Esophagus (tissue), 2 donors: ENCODE measurements at regions not wholly inside any gene's neighbourhood (a gene's known extent, or its start where the extent isn't known, plus 50 kb on each side); places are given as distances from the start of the nearest gene placed in this dataset.

Experiments used
- H3K27ac ChIP-seq, 2 donors: one replicate each; pipeline ENCODE4 v1.5.1; 2013; ENCODE audit warnings: low read depth in 2 of 2, mild to moderate bottlenecking in 2 of 2, inconsistent platforms in 1 of 2, low read length in 1 of 2, moderate library complexity in 1 of 2
- H3K27me3 ChIP-seq, 2 donors: one replicate each; pipeline ENCODE4 v1.6.1; 2013; ENCODE audit warnings: low read length in 2 of 2, control low read depth in 1 of 2, mild to moderate bottlenecking in 1 of 2; ENCODE audit not compliant: insufficient read depth in 2 of 2, control insufficient read depth in 1 of 2
- H3K36me3 ChIP-seq, 2 donors: one replicate each; pipeline ENCODE4 v1.6.1; 2013; ENCODE audit warnings: low read length in 1 of 2; ENCODE audit not compliant: control insufficient read depth in 2 of 2, insufficient read depth in 2 of 2
- H3K4me1 ChIP-seq, 2 donors: one replicate each; pipeline ENCODE4 v1.6.1; 2013; ENCODE audit warnings: low read length in 1 of 2; ENCODE audit not compliant: control insufficient read depth in 2 of 2, insufficient read depth in 2 of 2
- H3K4me3 ChIP-seq, 2 donors: one replicate each; pipeline ENCODE4 v1.5.1; 2013; ENCODE audit warnings: low read length in 2 of 2, mild to moderate bottlenecking in 2 of 2, low read depth in 1 of 2, moderate library complexity in 1 of 2
- H3K9me3 ChIP-seq, 2 donors: one replicate each; pipeline ENCODE4 v1.6.1; 2013; ENCODE audit warnings: mild to moderate bottlenecking in 2 of 2, low read depth in 1 of 2, low read length in 1 of 2, moderate library complexity in 1 of 2; ENCODE audit not compliant: control insufficient read depth in 2 of 2, insufficient read depth in 1 of 2
- WGBS, 2 donors: extraction: QIAGEN DNeasy Blood & Tissue Kit; methylation state at CpG; one replicate each; pipeline ENCODE4 v1.1.7; 2013; 5-methylcytosine and 5-hydroxymethylcytosine counted together
- donor health status: healthy with polysubstance abuse.
- donor health status: Bipolar disorder and iron deficiency.

DNA sequence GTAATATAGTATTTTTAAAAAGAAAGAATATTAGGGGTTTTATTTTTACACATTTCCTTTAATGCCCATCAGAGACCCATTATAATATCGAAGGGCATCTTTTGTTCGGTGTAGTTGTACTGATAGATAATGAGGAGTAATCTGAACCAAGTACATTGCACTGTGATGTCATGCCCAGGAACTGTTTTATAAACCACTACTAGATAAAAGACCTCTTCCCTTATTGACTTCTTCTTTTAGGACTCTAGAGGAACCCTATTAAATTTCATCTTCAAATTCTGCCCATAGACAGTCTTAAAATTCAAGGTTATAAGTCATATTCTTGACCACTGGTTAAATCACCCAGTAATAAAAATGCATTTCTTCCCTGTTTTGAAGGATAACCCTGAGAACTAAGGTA, 206.5 kb downstream of the NRIP1 start:
- H3K36me3 ChIP-seq, result no peaks in the 10 kb centered on the region
- H3K4me1 ChIP-seq, result no peaks in the 10 kb centered on the region
- no peak overlapping the region for H3K4me3 ChIP-seq
- H3K27ac ChIP-seq, result no peak overlapping the region
- no peaks in the 10 kb centered on the region for H3K9me3 ChIP-seq
- WGBS, 2 donors, result 89 to 93% methylated on average over 2 of the region's 2 CpGs
- H3K27me3 ChIP-seq, result no peaks in the 10 kb centered on the region

GRCh38 chr21:14857529-14857928, 207.3 kb downstream of the NRIP1 start:
- no peaks in the 10 kb centered on the region for H3K9me3 ChIP-seq
- no peak overlapping the region for H3K27ac ChIP-seq
- no peaks in the 10 kb centered on the region for H3K27me3 ChIP-seq
- H3K4me1 ChIP-seq, result no peaks in the 10 kb centered on the region
- 80 to 82% methylated on average over 2 of the region's 2 CpGs for WGBS, 2 donors
- no peak overlapping the region for H3K4me3 ChIP-seq
- no peaks in the 10 kb centered on the region for H3K36me3 ChIP-seq

DNA sequence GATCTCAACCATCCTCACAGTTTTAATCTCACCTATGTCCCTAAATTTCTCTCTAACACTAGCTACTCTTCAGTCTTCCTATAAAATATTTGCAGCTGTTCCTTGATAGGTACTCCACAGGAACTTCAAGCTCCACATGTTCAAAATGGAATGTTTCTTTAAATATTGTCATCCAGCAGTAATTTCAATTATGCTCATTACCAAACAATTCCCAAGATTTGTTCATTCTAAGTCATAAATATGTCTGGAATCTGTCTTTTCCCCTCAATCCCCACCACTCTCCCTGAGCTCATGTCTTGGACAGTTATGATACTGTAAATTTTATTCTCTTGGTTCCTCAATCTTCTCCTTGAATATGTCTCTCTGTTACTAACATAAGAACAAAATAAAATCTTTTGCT, 214.4 kb downstream of the NRIP1 start:
- no peak overlapping the region for H3K27ac ChIP-seq
- no peaks in the 10 kb centered on the region for H3K36me3 ChIP-seq
- H3K4me1 ChIP-seq, result no peaks in the 10 kb centered on the region
- no peak overlapping the region for H3K4me3 ChIP-seq
- H3K27me3 ChIP-seq, result no peaks in the 10 kb centered on the region
- peaks cover 0 to 4% of the 10 kb centered on the region in 2 donors for H3K9me3 ChIP-seq

- Histone ChIP-seq H3K36me3 (no peaks in the 10 kb centered on the region), H3K4me1 (no peaks in the 10 kb centered on the region), H3K4me3 (no peak overlapping the region), H3K27ac (no peak overlapping the region), H3K9me3 (peaks cover 6 to 11% of the 10 kb centered on the region in 2 donors), H3K27me3 (no peaks in the 10 kb centered on the region)
Measured at GRCh38 chr21:14846621-14847020, 218.2 kb downstream of the NRIP1 start.

GRCh38 chr21:14844001-14844400, 220.8 kb downstream of the NRIP1 start:
- Histone ChIP-seq H3K4me1 (no peaks in the 10 kb centered on the region), H3K4me3 (no peak overlapping the region), H3K9me3 (peaks cover 7 to 15% of the 10 kb centered on the region in 2 donors), H3K27ac (no peak overlapping the region), H3K27me3 (no peaks in the 10 kb centered on the region), H3K36me3 (no peaks in the 10 kb centered on the region)

DNA sequence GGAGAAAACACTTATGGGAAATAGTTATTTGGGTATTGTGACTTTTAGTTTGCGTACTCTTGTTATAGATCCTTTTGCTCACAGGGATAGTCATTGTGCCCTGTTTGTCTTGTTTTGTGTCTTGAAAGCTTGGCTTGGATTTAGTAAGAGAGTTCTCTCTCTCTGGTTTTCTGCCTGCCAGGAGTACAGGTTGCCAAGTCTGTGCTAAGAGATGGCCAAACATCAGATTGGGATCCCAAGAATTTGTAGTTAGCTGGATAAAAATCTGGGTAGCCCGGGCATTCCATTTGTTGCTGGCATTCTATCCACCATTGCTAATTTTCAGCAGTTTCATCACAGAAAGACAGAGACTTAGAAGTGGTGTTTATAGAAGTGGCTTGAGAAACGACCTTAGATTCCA, 222.2 kb downstream of the NRIP1 start:
- no peaks in the 10 kb centered on the region for H3K27me3 ChIP-seq
- WGBS, 2 donors, result 77 to 82% methylated on average over 3 of the region's 3 CpGs
- no peak overlapping the region for H3K4me3 ChIP-seq
- H3K27ac ChIP-seq, result no peak overlapping the region
- H3K36me3 ChIP-seq, result no peaks in the 10 kb centered on the region
- peaks cover 7 to 15% of the 10 kb centered on the region in 2 donors for H3K9me3 ChIP-seq
- H3K4me1 ChIP-seq, result no peaks in the 10 kb centered on the region

DNA sequence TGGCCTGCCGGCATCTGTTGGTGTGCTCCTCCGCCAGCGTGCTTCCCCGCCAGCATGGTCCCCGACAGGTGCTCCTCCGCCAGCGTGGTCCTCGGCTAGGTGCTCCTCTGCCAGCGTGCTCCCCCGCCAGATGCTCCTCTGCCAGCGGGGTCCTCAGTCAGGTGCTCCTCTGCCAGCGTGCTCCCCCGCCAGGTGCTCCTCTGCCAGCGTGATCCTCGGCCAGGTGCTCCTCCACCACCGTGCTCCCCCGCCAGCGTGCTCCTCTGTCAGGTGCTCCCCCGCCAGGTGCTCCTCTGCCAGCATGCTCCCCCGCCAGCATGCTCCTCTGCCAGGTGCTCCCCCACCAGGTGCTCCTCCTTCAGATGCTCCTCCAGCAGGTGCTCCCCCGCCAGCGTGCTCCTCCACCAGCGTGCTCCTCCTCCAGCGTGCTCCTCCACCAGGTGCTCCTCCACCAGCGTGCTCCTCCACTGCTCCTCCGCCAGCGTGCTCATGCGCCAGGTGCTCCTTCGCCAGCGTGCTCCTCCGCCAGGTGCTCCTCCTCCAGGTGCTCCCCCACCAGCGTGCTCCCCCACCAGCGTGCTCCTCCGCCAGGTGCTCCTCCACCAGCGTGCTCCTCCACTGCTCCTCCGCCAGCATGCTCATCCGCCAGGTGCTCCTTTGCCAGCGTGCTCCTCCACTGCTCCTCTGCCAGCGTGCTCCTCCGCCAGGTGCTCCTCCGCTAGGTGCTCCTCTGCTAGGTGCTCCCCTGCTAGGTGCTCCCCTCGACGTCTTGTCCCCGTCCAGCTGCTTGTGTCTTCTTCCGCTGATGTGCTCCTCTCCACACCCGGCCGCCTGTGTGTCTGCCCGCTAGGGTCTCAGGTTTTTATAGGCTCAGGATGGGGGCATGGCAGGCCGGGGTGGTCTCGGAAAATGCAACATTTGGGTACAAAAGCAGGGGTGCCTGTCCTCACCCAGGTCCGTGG, 223.0 kb downstream of the NRIP1 start:
- WGBS, 2 donors, result 97 to 98% methylated on average over 45 to 51 of the region's 51 CpGs
- Histone ChIP-seq H3K4me1 (no peaks in the 10 kb centered on the region), H3K9me3 (peaks cover 7 to 15% of the 10 kb centered on the region in 2 donors), H3K27me3 (no peaks in the 10 kb centered on the region), H3K36me3 (no peaks in the 10 kb centered on the region), H3K27ac (no peak overlapping the region), H3K4me3 (no peak overlapping the region)

GRCh38 chr21:14838400-14838799, 226.4 kb downstream of the NRIP1 start:
- H3K4me1 ChIP-seq, result no peaks in the 10 kb centered on the region
- no peak overlapping the region for H3K4me3 ChIP-seq
- no peaks in the 10 kb centered on the region for H3K36me3 ChIP-seq
- H3K27me3 ChIP-seq, result no peaks in the 10 kb centered on the region
- no peak overlapping the region for H3K27ac ChIP-seq
- peaks cover 7 to 10% of the 10 kb centered on the region in 2 donors for H3K9me3 ChIP-seq
- 49 to 53% methylated on average over 3 of the region's 3 CpGs for WGBS, 2 donors

DNA sequence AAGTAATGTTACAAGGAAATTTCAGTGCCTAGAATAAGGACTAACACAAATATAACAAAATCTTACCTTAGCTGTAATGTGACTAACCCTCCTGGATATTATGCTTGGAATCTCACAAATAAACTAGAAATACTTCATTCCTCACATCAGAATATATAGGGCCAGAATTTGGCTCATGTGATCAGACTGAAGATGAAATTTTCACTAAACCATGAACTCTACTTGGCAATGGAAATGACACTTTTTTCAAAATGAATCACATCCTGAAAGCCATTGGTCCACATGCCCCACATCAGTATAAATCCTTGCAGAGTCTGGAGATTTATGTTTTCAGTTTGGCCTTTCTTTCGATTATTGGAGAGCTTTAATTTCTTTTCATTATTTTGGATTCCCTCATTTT, 227.8 kb downstream of the NRIP1 start:
- H3K27me3 ChIP-seq, result no peaks in the 10 kb centered on the region
- no peak overlapping the region for H3K27ac ChIP-seq
- no peak overlapping the region for H3K4me3 ChIP-seq
- H3K4me1 ChIP-seq, result no peaks in the 10 kb centered on the region
- no peaks in the 10 kb centered on the region for H3K36me3 ChIP-seq
- WGBS, 2 donors, result 66 to 77% methylated on average over 1 of the region's 1 CpG
- peaks cover 4 to 7% of the 10 kb centered on the region in 2 donors for H3K9me3 ChIP-seq
